ENCODE measurements at regions not wholly inside any gene's neighbourhood (a gene's known extent, or its start where the extent isn't known, plus 50 kb on each side); places are given as distances from the start of the nearest gene placed in this dataset.

DNA sequence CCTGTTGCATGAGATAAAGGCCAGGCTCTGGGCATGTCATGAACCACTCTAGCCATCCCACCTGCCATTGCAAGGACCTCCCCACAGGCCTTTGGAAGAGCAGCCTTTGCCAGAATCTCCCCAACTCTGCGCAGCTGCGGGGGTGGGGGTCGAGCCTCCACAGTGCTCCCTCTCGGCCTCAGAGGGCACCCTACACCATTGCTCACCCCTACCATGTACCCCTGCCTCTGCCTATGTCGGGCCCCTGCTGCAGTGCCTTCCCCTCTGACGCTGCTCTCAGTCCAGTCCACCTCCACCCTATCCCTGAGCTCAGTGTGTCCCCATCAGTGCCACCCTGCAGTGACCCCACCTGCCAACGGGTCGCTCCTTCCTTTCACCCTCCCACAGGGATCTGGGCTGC lies 679.7 kb upstream of the RAB6C start:
- TF ChIP-seq, protein P1, sequence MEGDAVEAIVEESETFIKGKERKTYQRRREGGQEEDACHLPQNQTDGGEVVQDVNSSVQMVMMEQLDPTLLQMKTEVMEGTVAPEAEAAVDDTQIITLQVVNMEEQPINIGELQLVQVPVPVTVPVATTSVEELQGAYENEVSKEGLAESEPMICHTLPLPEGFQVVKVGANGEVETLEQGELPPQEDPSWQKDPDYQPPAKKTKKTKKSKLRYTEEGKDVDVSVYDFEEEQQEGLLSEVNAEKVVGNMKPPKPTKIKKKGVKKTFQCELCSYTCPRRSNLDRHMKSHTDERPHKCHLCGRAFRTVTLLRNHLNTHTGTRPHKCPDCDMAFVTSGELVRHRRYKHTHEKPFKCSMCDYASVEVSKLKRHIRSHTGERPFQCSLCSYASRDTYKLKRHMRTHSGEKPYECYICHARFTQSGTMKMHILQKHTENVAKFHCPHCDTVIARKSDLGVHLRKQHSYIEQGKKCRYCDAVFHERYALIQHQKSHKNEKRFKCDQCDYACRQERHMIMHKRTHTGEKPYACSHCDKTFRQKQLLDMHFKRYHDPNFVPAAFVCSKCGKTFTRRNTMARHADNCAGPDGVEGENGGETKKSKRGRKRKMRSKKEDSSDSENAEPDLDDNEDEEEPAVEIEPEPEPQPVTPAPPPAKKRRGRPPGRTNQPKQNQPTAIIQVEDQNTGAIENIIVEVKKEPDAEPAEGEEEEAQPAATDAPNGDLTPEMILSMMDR (IDR thresholded peaks at IDR 0.05; ENCODE audit: low read depth, low read length), result no peak
- DNase-seq (ENCODE audit: low read depth in 2 of 2), result no peak
- no peak overlapping the region for H3K4me3 ChIP-seq (replicated peaks in 1 of 2; ENCODE audit: low read depth in 2 of 2, low read length in 2 of 2)

DNA sequence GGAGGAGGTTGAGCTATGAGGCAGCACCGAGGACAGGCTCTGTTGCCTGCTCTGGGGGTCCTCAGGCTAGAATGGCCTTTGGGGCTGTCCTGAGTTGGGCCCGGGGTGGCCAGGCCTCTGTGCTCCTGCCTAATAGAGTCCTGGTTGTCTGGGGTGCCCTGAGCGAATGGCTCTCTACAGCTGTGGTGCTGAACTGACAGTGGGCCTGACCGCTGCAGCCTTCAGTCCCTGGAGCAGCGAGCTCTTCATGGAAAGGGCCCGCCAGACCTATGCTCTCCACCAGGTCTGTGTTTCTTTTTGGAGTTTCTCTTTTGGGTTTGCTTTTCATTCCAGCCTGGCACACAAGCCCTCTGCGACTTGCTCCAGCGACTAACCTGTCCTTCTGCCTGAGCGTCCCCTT lies 679.0 kb upstream of the RAB6C start:
- no peak for DNase-seq (ENCODE audit: low read depth in 2 of 2)
- TF ChIP-seq, protein P1 (IDR thresholded peaks at IDR 0.05; ENCODE audit: low read depth, low read length), result no peak
- no peak overlapping the region for H3K4me3 ChIP-seq (replicated peaks in 1 of 2; ENCODE audit: low read depth in 2 of 2, low read length in 2 of 2)

DNA sequence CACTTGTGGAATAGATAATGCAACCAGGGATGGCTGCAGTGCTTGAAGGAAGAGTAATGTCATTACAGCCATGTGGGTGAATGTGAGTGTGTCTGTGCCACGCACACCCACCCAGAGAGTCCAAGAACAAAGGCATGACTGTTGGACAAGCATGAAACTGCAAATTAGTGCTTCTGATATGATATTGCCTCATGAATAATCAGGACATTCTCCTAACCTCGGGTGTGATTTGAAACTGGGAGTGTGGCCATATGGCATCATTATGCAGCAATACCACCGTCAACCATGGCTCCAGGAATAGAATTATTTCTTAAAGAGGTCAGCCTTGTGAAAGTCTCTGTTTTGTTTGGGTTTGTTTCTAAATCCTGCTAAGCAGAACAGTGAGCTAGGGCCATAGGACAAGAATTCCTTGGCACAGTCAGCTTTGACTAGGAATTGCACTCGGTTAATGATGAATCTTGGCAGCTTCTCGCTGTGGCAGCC lies 678.0 kb upstream of the RAB6C start:
- peak in 1 of 2 donors; percentile 7 for DNase-seq (ENCODE audit: low read depth in 2 of 2)
- TF ChIP-seq, protein P1 (IDR thresholded peaks at IDR 0.05; ENCODE audit: low read depth, low read length), result no peak
- H3K4me3 ChIP-seq (replicated peaks in 1 of 2; ENCODE audit: low read depth in 2 of 2, low read length in 2 of 2), result no peak overlapping the region

DNA sequence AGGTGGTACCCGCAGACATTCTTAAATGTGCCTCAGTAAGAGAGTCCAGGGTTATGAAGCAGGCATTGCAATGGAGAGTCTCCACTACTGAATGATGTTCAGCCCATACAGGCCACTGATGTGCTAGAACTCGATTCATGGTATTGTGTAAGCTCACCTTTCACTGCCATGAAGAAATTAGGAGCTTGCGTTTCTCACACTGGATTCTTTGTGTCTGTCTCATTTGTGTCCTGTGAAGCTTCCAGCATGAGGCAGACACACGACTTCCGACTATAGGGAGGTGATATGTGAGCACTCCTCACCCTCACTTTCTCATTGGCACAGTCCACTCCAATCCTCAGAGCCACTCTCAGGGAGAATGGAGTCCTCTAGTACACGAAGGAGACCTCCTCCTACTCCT lies 677.4 kb upstream of the RAB6C start:
- H3K4me3 ChIP-seq (replicated peaks in 1 of 2; ENCODE audit: low read depth in 2 of 2, low read length in 2 of 2), result no peak overlapping the region
- no peak for DNase-seq (ENCODE audit: low read depth in 2 of 2)
- TF ChIP-seq, protein P1 (IDR thresholded peaks at IDR 0.05; ENCODE audit: low read depth, low read length), result no peak

DNA sequence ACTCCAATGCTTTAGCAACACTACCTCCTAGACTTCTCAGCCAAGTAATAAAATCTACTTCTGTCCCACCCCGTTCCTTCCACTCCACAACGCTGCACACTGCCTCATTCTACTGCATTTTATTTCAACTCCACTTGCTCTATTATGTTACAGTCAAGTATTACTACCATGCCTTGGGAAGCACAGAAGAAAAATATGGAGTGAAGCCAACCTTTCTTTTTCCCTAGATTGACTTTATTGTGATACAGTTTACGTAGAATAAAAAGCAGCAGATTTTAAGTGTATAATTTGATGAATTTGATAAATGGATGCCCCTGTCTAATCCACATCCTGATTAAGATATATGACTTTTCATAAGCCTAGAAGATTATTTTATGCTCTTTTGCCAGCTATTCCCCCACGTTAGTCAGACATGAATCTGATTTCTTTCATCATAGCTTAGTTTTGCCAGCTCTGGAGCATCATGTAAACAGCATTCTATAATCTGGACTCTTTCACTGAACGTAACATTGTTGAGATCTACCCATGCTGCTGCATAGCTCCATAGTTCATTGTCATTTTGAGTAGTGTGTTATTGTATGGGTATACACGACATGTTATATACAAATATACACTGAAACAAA lies 676.8 kb upstream of the RAB6C start:
- TF ChIP-seq, protein P1 (IDR thresholded peaks at IDR 0.05; ENCODE audit: low read depth, low read length), result no peak
- no peak overlapping the region for H3K4me3 ChIP-seq (replicated peaks in 1 of 2; ENCODE audit: low read depth in 2 of 2, low read length in 2 of 2)
- no peak for DNase-seq (ENCODE audit: low read depth in 2 of 2)

DNA sequence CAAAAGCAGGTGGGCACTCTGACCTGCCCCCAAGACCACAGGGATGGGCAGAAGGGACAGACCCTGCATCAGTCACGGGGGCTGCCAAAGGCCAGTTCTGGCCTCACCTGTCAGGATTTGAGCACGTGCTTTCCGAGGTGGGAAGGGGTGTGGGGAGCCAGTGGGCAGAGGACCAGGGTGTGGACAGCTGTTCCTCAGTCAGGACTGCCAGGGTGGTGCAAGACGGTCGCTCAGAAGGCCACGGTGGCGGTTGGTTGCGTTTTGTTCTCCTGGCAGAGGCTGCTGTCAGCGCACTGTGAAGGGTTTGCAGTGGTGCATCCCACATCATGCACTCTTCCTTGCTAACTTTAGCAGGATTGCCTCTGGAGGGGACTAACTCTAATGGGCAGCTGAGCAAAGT lies 665.3 kb upstream of the RAB6C start:
- no peak overlapping the region for H3K4me3 ChIP-seq (replicated peaks in 1 of 2; ENCODE audit: low read depth in 2 of 2, low read length in 2 of 2)
- TF ChIP-seq, protein P1 (IDR thresholded peaks at IDR 0.05; ENCODE audit: low read depth, low read length), result no peak
- no peak for DNase-seq (ENCODE audit: low read depth in 2 of 2)
